ENCODE measurements at regions not wholly inside any gene's neighbourhood (a gene's known extent, or its start where the extent isn't known, plus 50 kb on each side); places are given as distances from the start of the nearest gene placed in this dataset.
"Not testable (repeated sequence)": the region's sequence is repeated elsewhere in the genome, so short reads cannot be mapped to it uniquely, and the experiment has no call there.

GRCh38 chr16:85204242-85205010 is 92.2 kb upstream of the CIBAR2 start:
- no peak for DNase-seq

GRCh38 chr16:85205257-85205656 is 93.0 kb upstream of the CIBAR2 start:
- not testable (repeated sequence) for DNase-seq

DNA sequence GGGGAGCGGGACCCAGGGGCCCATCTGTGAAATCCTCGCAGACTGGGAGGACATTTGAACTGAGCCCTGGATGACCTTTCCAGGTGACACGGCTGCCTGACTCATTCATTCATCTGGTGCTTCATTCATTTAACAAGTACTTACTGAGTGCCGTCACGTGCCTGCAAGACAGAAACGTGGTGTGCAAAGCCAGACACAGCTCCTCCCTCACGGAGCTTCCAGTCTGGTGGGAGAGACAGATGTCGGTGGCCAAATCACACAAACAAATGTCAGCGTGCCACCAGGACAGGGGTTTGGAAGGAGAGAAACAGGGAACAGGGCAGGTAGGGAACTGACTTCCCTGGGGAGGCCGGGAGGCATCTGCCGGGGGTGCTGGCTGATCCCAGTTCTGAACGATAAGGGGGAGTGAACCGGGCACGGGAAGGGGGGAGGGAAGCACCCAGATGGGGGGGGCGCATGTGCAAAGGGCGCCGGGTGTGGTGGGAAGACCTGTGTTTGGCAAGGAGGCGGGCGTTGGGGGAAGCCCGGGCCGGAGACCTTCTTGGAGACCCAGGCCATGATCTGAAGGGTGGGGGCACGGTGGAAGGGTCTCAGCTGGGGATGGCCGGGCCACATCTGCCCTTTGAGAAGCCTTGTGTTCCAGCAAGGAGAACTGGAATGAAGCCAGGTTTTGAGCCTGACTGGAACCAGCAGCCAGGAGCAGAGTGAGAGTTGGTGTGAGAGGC is 93.6 kb upstream of the CIBAR2 start:
- no peak for DNase-seq

- no peak for DNase-seq
These were observed 94.4 kb upstream of the CIBAR2 start for GRCh38 chr16:85206472-85207356.

- DNase-seq: no peak
These were observed 95.2 kb upstream of the CIBAR2 start for GRCh38 chr16:85207357-85207921.

DNA sequence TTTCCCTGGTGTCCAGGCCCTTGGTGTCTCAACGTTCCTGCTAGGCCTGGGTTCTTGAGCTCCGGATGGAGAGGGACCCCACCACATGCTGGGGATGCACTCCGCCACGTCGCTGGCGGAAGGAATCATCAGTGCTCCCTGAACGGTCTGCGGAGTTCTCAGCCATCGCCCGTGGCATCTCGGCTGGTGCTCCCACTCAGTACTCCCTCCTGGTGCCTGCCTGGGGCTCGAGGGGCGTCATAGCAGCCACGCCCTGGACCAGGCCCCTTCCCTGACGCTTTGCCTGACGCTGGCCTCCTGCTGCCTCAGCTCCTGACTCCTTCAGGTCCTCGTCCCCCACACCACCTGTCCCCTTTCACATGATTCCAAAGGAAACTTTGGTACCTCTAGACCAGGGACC is 95.9 kb upstream of the CIBAR2 start:
- no peak for DNase-seq

- DNase-seq: no peak
These were observed 96.6 kb upstream of the CIBAR2 start for GRCh38 chr16:85208643-85209520.

- DNase-seq: no peak
These were observed 97.4 kb upstream of the CIBAR2 start for GRCh38 chr16:85209526-85210121.

DNA sequence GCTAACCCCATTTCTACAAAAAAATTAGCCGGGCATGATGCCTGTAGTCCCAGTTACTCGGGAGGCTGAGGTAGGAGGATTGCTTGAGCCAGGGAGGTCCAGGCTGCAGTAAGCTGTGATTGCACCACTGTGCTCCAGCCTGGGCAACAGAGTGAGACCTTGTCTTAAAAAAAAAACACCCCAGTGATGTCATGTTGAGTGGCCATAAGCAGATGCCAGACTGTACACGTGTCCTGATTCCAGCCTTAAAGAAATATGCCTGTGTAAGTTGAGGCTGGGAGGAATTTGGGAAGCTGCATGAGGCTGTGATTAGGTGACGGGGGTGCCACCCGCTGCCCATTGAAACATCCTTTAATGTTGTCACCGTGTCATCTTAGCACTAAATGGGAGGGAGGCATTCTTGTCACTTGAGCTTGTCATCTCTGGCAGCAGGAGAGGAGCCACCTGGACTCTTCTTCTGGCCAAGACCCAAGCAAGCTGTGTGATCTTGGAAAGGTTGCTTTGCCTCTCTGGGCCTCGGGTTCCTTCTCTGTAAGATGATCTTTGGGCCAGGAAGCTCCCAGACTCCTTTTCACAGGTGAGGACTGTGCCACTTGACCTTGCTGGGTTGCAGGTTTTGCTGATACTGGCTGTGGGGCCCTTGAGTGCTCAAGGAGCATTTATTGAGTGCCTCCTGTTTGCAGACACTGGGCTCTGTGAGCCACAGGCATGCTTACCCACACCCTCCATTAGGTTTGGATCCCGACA is 98.3 kb upstream of the CIBAR2 start:
- no peak for DNase-seq

DNA sequence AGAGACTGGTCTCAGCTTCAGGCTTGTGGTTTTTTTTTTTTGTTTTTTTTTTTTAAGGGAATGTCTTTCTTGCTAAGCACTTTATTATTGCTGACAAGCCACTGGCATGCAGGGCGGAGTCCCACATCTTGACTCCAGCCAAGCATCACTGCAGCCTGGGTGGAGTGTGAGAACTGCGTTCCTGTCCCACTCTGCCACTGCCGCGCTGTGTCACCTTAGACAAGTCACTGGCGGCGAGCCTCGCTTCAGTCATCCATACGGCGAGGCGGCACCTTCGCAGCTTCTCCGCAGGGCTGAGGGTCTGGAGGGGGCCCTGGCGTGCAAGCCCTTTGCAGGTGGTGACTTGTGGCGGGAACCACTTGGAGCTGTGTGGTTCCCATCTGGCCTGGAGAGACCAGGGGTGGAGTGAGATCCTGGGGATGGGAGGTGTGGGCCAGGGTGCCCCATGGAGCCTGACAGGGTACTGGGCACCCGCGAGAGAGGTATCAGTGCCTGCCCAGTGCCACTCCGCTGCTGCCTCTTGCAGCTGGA is 99.1 kb upstream of the CIBAR2 start:
- no peak for DNase-seq

- no peak for DNase-seq
These were observed 101.8 kb upstream of the CIBAR2 start for GRCh38 chr16:85213926-85214675.

DNA sequence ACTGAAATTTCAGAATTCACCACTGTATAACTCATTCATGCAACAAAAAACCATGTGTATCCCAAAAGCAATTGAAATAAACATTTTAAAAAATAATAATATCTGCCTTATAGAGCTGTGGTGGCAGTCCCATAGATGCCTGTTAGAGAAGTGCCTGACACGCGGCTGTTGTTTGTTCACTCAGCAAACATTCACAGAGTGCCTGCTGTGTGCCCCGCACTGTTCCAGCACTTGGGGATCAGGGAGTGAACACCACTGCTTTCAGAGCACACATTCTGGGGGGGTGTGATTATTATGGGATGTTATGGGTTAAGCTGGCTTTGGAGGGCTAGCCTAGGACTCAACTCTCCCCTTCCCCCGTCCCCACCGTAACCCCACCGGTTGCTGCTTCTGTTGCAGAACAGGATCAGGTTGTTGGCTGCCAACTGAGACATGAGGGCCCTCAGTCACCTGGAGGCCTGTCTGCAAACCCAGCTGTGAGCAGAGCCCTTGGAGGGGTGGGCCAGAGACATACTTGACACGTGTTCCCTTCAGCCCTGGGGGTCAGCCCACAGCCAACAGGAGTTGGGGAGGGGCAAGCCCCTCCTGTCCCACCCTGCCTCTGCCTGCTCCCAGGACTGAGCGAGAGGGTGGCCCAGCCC is 103.3 kb upstream of the CIBAR2 start:
- DNase-seq: no peak

DNA sequence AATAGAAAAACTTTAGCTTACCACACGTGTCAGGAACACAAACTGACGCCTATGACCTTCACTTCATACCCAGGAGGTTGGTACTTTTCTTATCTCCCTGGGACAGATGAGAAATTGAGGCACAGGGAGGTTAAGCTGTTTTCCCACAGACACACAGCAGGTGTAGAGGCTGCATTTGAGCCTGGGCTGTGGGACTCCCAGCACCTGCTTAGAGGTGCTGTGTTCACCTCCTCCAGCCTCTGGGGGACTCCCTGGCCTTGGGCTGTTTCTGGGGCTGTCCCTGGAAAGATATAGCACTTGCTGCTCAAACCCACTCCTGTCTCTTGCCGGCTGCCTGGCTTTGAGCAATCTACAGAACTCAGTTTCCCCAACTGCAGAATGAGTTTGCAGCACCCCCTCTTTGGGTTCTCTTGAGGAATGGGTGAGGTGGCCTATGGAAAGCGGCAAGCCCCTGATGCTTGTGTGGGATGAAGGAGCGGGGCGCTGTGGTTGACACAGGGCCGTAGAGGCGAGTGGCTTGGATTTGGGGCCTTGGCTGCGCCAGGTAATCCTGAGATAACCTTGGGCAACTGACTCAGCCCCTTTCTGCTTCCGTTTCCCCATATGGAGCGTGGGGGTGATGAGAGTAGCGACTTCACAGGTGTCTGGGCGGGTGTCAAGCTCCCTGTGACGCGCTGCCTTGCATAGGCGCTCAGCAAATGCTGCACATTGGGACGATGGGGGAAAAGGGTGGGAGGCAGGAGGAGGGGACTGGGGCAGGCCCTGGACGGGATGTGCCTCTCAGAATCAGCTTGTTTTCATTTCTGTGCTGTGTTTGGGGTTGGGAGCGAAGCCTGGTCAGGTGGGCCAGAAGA is 104.5 kb upstream of the CIBAR2 start:
- no peak for DNase-seq

GRCh38 chr16:85220125-85220839 is 108.0 kb upstream of the CIBAR2 start:
- DNase-seq: no peak

DNA sequence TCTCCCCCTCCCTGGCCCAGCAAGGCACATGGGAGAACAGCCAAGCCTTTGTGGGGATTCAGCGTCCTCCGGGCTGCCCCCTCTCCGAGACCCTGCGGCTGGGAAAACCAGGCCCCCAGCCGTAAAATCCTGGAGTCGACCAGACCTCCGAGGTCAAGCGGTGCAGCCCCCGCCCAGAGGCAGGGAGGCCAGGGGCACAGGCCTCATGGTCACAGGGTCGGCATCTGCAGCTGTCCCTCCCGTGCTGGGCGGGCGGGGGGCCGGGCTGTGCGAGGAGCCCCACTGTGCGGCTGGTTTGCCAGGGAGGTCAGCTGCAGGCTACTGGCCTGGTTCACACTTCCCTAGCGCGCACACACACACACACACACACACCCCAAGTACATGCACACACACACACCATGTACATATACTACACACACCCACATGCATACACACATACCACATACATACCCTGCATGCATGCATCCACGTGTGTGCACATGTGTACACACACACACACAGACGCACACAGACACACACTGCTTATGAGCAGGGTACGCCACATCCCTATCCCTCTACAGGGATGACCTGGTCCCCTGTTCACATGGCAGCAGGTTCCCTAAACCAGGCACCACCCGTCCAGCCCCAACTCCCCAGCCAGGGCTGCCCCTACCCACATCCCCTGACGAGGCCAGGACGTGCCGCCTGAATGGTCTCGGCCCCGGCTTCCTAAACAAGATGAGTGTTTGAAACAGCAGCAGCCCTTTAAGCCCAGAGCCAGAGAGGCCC is 108.9 kb upstream of the CIBAR2 start:
- DNase-seq: no peak

DNA sequence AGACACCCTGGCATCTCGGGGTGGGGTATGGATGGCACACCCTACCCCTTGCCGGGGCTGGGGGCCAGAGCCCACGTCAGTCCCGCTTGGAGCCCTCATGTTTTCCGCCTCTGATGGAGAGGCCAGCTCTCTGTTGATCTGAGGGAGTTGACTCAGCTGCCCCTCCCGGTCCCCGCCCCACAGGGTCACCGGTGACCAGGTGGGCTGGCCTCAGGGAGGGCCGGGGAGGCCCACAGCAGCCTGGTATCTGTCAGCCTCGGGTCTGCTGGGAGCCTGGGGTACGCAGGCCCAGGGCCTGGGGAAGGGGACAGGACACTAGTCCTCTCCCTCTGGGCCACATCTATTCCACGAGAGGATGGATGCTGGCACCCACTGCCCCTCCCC is 109.5 kb upstream of the CIBAR2 start:
- DNase-seq: no peak

Measured in activated gamma-delta T cell (primary cell).